BE2C (cell line): ENCODE measurements at regions not wholly inside any gene's neighbourhood (a gene's known extent, or its start where the extent isn't known, plus 50 kb on each side); places are given as distances from the start of the nearest gene placed in this dataset.

Source experiments
- DNase-seq: peaks from one replicate; pipeline ENCODE4 v3.0.0-alpha.2; 2020
- H3K27me3 ChIP-seq: fragments of 250-450 bp; sonication (Bioruptor Pico); 2 replicates; pipeline ENCODE4 v1.5.1; 2020; ENCODE audit warnings: mild to moderate bottlenecking
- H3K36me3 ChIP-seq: fragments of 250-450 bp; sonication (Bioruptor Pico); 2 replicates; pipeline ENCODE4 v1.5.1; 2020; ENCODE audit warnings: mild to moderate bottlenecking
- H3K4me1 ChIP-seq: fragments of 250-450 bp; sonication (Bioruptor Pico); 2 replicates; pipeline ENCODE4 v1.5.1; 2020
- H3K4me3 ChIP-seq: 2 replicates; pipeline ENCODE4 v1.5.1; 2011; ENCODE audit warnings: low read depth, low read length
- H3K9me3 ChIP-seq: fragments of 250-450 bp; sonication (Bioruptor Pico); 2 replicates; pipeline ENCODE4 v1.5.1; 2020
- CTCF ChIP-seq: IDR thresholded peaks from 2 replicates; pipeline ENCODE4 v1.5.1; 2012; ENCODE audit warnings: mild to moderate bottlenecking, low read depth, low read length

- no peak overlapping the region for H3K4me3 ChIP-seq
These were observed 379.1 kb upstream of the CDH11 start for GRCh38 chr16:65500919-65501318.

GRCh38 chr16:65500007-65500406 is 378.1 kb upstream of the CDH11 start:
- no peaks in the 10 kb centered on the region for H3K9me3 ChIP-seq
- no peaks in the 10 kb centered on the region for H3K4me1 ChIP-seq
- TF ChIP-seq CTCF = no peak
- H3K27me3 ChIP-seq = no peaks in the 10 kb centered on the region
- no peaks in the 10 kb centered on the region for H3K36me3 ChIP-seq
- no peak overlapping the region for H3K4me3 ChIP-seq
- DNase-seq = no peak

More at GRCh38 chr16:65500919-65501318, 379.1 kb upstream of the CDH11 start:
- H3K36me3 ChIP-seq = no peaks in the 10 kb centered on the region
- H3K27me3 ChIP-seq = no peaks in the 10 kb centered on the region
- no peak for DNase-seq
- no peaks in the 10 kb centered on the region for H3K9me3 ChIP-seq
- H3K4me1 ChIP-seq = no peaks in the 10 kb centered on the region
- TF ChIP-seq CTCF = no peak

GRCh38 chr16:65499566-65499965 is 377.7 kb upstream of the CDH11 start:
- Histone ChIP-seq H3K36me3 (no peaks in the 10 kb centered on the region), H3K4me1 (no peaks in the 10 kb centered on the region), H3K4me3 (no peak overlapping the region), H3K27me3 (no peaks in the 10 kb centered on the region), H3K9me3 (no peaks in the 10 kb centered on the region)
- no peak for DNase-seq
- no peak for TF ChIP-seq CTCF

- Histone ChIP-seq H3K27me3 (no peaks in the 10 kb centered on the region), H3K9me3 (no peaks in the 10 kb centered on the region), H3K4me1 (no peaks in the 10 kb centered on the region), H3K36me3 (no peaks in the 10 kb centered on the region), H3K4me3 (no peak overlapping the region)
- TF ChIP-seq CTCF = no peak
- no peak for DNase-seq
These were observed 375.7 kb upstream of the CDH11 start for GRCh38 chr16:65497571-65497970.

GRCh38 chr16:65495106-65495505 is 373.2 kb upstream of the CDH11 start:
- no peaks in the 10 kb centered on the region for H3K9me3 ChIP-seq

GRCh38 chr16:65494609-65495008 is 372.7 kb upstream of the CDH11 start:
- Histone ChIP-seq H3K4me3 (no peak overlapping the region), H3K36me3 (no peaks in the 10 kb centered on the region), H3K9me3 (no peaks in the 10 kb centered on the region), H3K4me1 (no peaks in the 10 kb centered on the region; the same call in 1 of the 2 replicates), H3K27me3 (no peaks in the 10 kb centered on the region)
- DNase-seq = no peak
- TF ChIP-seq CTCF = no peak

More at GRCh38 chr16:65495106-65495505, 373.2 kb upstream of the CDH11 start:
- Histone ChIP-seq H3K36me3 (no peaks in the 10 kb centered on the region), H3K4me1 (no peaks in the 10 kb centered on the region), H3K27me3 (no peaks in the 10 kb centered on the region), H3K4me3 (no peak overlapping the region)
- DNase-seq = no peak
- no peak for TF ChIP-seq CTCF
